ENCODE measurements at regions not wholly inside any gene's neighbourhood (a gene's known extent, or its start where the extent isn't known, plus 50 kb on each side); places are given as distances from the start of the nearest gene placed in this dataset.

DNA sequence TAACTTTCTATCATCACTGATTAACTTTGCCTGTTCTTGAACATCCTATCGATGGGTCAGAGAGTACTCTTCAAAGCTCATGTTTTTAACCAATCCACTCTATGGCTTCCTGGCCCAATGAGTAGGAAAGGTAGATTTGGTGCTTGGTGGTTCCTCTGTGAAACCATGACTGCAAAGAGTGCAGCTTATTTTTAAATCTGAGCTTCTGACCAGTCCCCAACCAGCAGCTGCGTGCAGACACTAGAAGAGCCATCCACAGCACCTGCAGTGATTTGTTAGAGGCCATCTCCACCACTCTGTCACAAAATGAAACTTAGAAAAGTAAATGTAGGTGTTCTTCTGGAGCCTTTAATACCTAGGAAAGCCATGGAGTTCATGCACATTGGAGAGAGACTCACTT, 107.3 kb upstream of the WWC1 start:
- ChIA-PET CTCF (interaction anchor here (0.7 to 1.2 kb wide), 3 partner anchors 9 to 130 kb away, joined by 3 to 4 read pairs (median 4); no protein-coding TSS in a partner anchor), SMC1A (ENCODE audit: uncharacterized antibody, unreplicated experiment) (interaction anchor here (2.8 kb wide), 1 partner anchor 10 kb away, joined by 15 read pairs; no protein-coding TSS in a partner anchor), POLR2A (no interaction called here), RAD21 (ENCODE audit: unreplicated experiment) (interaction anchor here (1.0 kb wide), 1 partner anchor 8 kb away, joined by 3 read pairs; no protein-coding TSS in a partner anchor)
- Histone ChIP-seq H3K4me3 (no peak overlapping the region), H3K27ac (ENCODE audit: control insufficient read depth, insufficient read depth) (no peak overlapping the region), H3K9ac (ENCODE audit: control insufficient read depth, insufficient read depth, low read length) (no peak overlapping the region), H3K27me3 (replicated peaks in 1 of 2; ENCODE audit: control insufficient read depth in 2 of 2, insufficient read depth in 2 of 2, low read length in 1 of 2) (no peaks in the 10 kb centered on the region; a peak in 1 of 4 replicates), H2AFZ (ENCODE audit: control insufficient read depth, low read depth, low read length) (no peak overlapping the region), H4K20me1 (ENCODE audit: control insufficient read depth, insufficient read depth) (no peaks in the 10 kb centered on the region), H3K79me2 (ENCODE audit: control insufficient read depth, insufficient read depth, low read length) (no peaks in the 10 kb centered on the region), H3K4me1 (ENCODE audit: control insufficient read depth, insufficient read depth, low read length) (no peaks in the 10 kb centered on the region), H3K36me3 (ENCODE audit: control insufficient read depth in 2 of 2, insufficient read depth in 2 of 2, low read length in 1 of 2) (no peaks in the 10 kb centered on the region), H3K9me3 (replicated peaks; ENCODE audit: control insufficient read depth, insufficient read depth, low read length) (no peaks in the 10 kb centered on the region), H3K4me2 (ENCODE audit: control insufficient read depth, insufficient read depth) (no peak overlapping the region)
- intact Hi-C loops (cut with micrococcal nuclease; ENCODE audit: unreplicated experiment) = no loop called here
- DNase-seq (ENCODE audit: low read depth, low spot score) = no peak
- TF ChIP-seq NRF1 (conservative IDR thresholded peaks at IDR 0.05; ENCODE audit: low read depth, low read length) (no peak), KLF5 (IDR thresholded peaks at IDR 0.05; ENCODE audit: partially characterized antibody) (no peak), RFX5 (IDR thresholded peaks at IDR 0.05; ENCODE audit: low read depth, low read length) (no peak), STAT1 (conservative IDR thresholded peaks at IDR 0.05) (no peak), POLR2A (IDR thresholded peaks at IDR 0.05; ENCODE audit: low read depth, low read length) (no peak), ZBED1 (IDR thresholded peaks at IDR 0.05; ENCODE audit: borderline replicate concordance) (no peak), CHD4 (IDR thresholded peaks at IDR 0.05) (no peak), WRNIP1 (IDR thresholded peaks at IDR 0.05; ENCODE audit: borderline replicate concordance, low read depth, low read length) (no peak)
- TF ChIP-seq, protein P1, sequence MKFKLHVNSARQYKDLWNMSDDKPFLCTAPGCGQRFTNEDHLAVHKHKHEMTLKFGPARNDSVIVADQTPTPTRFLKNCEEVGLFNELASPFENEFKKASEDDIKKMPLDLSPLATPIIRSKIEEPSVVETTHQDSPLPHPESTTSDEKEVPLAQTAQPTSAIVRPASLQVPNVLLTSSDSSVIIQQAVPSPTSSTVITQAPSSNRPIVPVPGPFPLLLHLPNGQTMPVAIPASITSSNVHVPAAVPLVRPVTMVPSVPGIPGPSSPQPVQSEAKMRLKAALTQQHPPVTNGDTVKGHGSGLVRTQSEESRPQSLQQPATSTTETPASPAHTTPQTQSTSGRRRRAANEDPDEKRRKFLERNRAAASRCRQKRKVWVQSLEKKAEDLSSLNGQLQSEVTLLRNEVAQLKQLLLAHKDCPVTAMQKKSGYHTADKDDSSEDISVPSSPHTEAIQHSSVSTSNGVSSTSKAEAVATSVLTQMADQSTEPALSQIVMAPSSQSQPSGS (IDR thresholded peaks at IDR 0.05; ENCODE audit: low read length) = no peak
- 35% methylated on average over 2 of the region's 2 CpGs for WGBS (ENCODE audit: insufficient coverage, insufficient replicate concordance, low lambda C conversion rate, missing lambda C conversion rate)
- no peak for ATAC-seq
- FAIRE-seq = no peak
- BruUV-seq (replicated peaks) = no TSS peak
- in situ Hi-C loops (cut with MboI) = no loop called here

Data from GM12878 (cell line).